C1 segment of cervical spinal cord (tissue), 14 donors: ENCODE measurements at regions not wholly inside any gene's neighbourhood (a gene's known extent, or its start where the extent isn't known, plus 50 kb on each side); places are given as distances from the start of the nearest gene placed in this dataset.
A peak's percentile ranks its signal among the peaks of the same experiment; 100 is the strongest.

Source experiments
- DNase-seq, 14 donors: peaks; one replicate each; lab custom pipeline; 2025; lab: John Stamatoyannopoulos, UW

- no peak for DNase-seq
Measured at GRCh38 chr13:34543836-34544235, 398.2 kb upstream of the NBEA start.

GRCh38 chr13:34545461-34545860 is 396.6 kb upstream of the NBEA start:
- no peak for DNase-seq

GRCh38 chr13:34546344-34547250 is 395.5 kb upstream of the NBEA start:
- no peak for DNase-seq

- DNase-seq, result no peak
Measured at GRCh38 chr13:34547929-34548328, 394.1 kb upstream of the NBEA start.

- DNase-seq, result no peak
Measured at GRCh38 chr13:34553376-34553775, 388.7 kb upstream of the NBEA start.

- no peak for DNase-seq
Measured at GRCh38 chr13:34555988-34556387, 386.1 kb upstream of the NBEA start.

GRCh38 chr13:34561033-34561432 is 381.0 kb upstream of the NBEA start:
- no peak for DNase-seq

GRCh38 chr13:34567597-34567996 is 374.5 kb upstream of the NBEA start:
- DNase-seq, result no peak

- DNase-seq, result no peak
Measured at GRCh38 chr13:34570698-34571353, 371.2 kb upstream of the NBEA start.

- DNase-seq, result no peak
Measured at GRCh38 chr13:34571716-34572115, 370.4 kb upstream of the NBEA start.

- no peak for DNase-seq
Measured at GRCh38 chr13:34577051-34577450, 365.0 kb upstream of the NBEA start.

GRCh38 chr13:34578471-34578870 is 363.6 kb upstream of the NBEA start:
- no peak for DNase-seq

- no peak for DNase-seq
Measured at GRCh38 chr13:34578917-34579316, 363.2 kb upstream of the NBEA start.

GRCh38 chr13:34583181-34583580 is 358.9 kb upstream of the NBEA start:
- DNase-seq, result no peak

GRCh38 chr13:34587576-34587975 is 354.5 kb upstream of the NBEA start:
- no peak for DNase-seq

GRCh38 chr13:34588362-34588761 is 353.7 kb upstream of the NBEA start:
- DNase-seq, result no peak

- no peak for DNase-seq
Measured at GRCh38 chr13:34589581-34589980, 352.5 kb upstream of the NBEA start.

- DNase-seq, result no peak
Measured at GRCh38 chr13:34591129-34591528, 350.9 kb upstream of the NBEA start.

GRCh38 chr13:34591900-34592529 is 350.1 kb upstream of the NBEA start:
- DNase-seq, result peak in 8 of 14 donors; percentile 3 to 51 (median 18)

- DNase-seq, result no peak
Measured at GRCh38 chr13:34593658-34594057, 348.4 kb upstream of the NBEA start.

- DNase-seq, result no peak
Measured at GRCh38 chr13:34594507-34594906, 347.6 kb upstream of the NBEA start.

GRCh38 chr13:34608331-34608730 is 333.7 kb upstream of the NBEA start:
- no peak for DNase-seq

GRCh38 chr13:34611671-34612070 is 330.4 kb upstream of the NBEA start:
- DNase-seq, result no peak
